ENCODE measurements at regions not wholly inside any gene's neighbourhood (a gene's known extent, or its start where the extent isn't known, plus 50 kb on each side); places are given as distances from the start of the nearest gene placed in this dataset.

DNA sequence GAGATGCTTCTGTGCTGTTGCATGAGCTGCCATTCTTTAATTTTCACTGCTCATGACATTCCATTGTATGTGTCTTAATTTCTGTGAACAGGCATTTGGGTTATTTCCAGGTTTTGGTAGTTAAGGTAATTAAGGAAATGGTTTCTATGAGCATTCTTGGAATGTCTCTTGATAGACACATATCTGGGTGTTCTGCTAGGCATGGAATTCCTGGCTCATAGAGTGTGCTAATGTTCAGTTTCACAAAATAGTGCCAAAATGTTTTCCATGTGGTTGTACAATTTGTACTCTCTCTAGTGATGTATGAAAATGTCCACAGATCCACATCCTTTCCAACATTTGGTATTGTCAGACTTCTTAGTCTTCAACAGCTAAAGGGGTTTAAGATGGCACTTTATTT, 680.9 kb upstream of the SGCG start:
- no peak overlapping the region for H3K27ac ChIP-seq
- intact Hi-C loops (cut with DNase I; ENCODE audit: low total_unique reads) = no loop called here
- no peak for DNase-seq
- H3K4me3 ChIP-seq = no peak overlapping the region
- no peaks in the 10 kb centered on the region for H3K4me1 ChIP-seq
- TF ChIP-seq POLR2A (IDR thresholded peaks at IDR 0.05) = no peak
- TF ChIP-seq, protein P1, sequence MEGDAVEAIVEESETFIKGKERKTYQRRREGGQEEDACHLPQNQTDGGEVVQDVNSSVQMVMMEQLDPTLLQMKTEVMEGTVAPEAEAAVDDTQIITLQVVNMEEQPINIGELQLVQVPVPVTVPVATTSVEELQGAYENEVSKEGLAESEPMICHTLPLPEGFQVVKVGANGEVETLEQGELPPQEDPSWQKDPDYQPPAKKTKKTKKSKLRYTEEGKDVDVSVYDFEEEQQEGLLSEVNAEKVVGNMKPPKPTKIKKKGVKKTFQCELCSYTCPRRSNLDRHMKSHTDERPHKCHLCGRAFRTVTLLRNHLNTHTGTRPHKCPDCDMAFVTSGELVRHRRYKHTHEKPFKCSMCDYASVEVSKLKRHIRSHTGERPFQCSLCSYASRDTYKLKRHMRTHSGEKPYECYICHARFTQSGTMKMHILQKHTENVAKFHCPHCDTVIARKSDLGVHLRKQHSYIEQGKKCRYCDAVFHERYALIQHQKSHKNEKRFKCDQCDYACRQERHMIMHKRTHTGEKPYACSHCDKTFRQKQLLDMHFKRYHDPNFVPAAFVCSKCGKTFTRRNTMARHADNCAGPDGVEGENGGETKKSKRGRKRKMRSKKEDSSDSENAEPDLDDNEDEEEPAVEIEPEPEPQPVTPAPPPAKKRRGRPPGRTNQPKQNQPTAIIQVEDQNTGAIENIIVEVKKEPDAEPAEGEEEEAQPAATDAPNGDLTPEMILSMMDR (IDR thresholded peaks at IDR 0.05) = no peak
- H3K27me3 ChIP-seq = no peaks in the 10 kb centered on the region
- H3K9me3 ChIP-seq = no peaks in the 10 kb centered on the region
- no peaks in the 10 kb centered on the region for H3K36me3 ChIP-seq (ENCODE audit: low read depth, missing control alignments)

DNA sequence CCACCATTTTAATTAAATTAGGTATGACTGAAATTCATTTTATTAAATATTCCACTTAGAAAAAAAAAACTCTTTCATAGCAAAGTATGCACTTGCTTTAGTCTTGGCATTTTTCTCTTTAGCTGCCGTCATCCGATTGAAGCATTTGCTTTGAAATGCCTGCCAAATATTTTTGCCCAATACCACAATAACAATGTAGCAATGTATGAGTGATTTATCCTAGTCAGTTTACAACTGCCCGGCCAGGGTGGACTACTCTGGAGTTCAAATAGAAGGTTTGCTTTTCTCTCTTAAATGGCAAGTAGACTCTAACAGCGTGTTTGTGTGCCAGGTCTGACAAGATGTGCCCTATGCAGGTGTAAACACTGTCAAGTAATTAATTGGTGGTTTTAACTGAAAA, 675.3 kb upstream of the SGCG start:
- Histone ChIP-seq H3K36me3 (ENCODE audit: low read depth, missing control alignments) (no peaks in the 10 kb centered on the region), H3K9me3 (no peaks in the 10 kb centered on the region), H3K4me1 (peaks cover 13% of the 10 kb centered on the region), H3K4me3 (no peak overlapping the region), H3K27ac (no peak overlapping the region), H3K27me3 (no peaks in the 10 kb centered on the region)
- 39 to 47% methylated on average over 4 of the region's 4 CpGs for WGBS, 2 donors
- DNase-seq = peak; percentile 54
- intact Hi-C loops (cut with DNase I; ENCODE audit: low total_unique reads) = no loop called here
- TF ChIP-seq, protein P1 (IDR thresholded peaks at IDR 0.05) = no peak
- TF ChIP-seq POLR2A (IDR thresholded peaks at IDR 0.05) = no peak

DNA sequence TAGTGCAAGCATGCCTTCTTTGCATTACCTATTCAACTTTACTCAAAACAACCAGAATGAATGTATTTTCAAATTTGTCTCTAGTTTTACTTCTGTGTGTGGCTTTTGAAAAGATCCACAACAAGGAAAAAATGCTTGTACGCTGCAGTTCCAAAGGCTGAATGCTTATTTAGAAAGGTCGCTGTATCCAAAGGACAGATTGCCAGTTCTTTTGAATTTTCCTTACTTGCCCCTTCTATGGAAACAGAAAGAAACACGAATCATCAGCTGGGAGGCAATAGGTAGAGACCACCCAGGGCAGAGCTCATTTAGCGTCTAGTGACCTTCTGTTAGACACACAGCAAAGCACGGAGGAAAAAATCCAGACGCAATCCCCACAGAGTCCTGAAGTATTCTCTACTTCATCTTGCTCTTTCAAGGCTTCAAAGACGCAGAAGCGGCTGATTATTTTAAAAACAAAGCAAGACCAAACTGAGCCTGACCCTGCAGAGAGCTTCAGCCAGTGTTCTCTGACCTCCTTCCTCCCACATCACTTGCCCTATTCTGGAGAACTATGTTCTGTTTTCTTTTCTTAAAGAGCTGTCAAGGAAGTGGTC, 674.6 kb upstream of the SGCG start:
- intact Hi-C loops (cut with DNase I; ENCODE audit: low total_unique reads) = no loop called here
- peaks cover 13% of the 10 kb centered on the region for H3K4me1 ChIP-seq
- WGBS, 2 donors = 27 to 40% methylated on average over 8 of the region's 8 CpGs
- no peaks in the 10 kb centered on the region for H3K36me3 ChIP-seq (ENCODE audit: low read depth, missing control alignments)
- DNase-seq = no peak
- H3K27ac ChIP-seq = no peak overlapping the region
- TF ChIP-seq, protein P1 (IDR thresholded peaks at IDR 0.05) = no peak
- no peak for TF ChIP-seq POLR2A (IDR thresholded peaks at IDR 0.05)
- H3K4me3 ChIP-seq = no peak overlapping the region
- H3K9me3 ChIP-seq = no peaks in the 10 kb centered on the region
- no peaks in the 10 kb centered on the region for H3K27me3 ChIP-seq

DNA sequence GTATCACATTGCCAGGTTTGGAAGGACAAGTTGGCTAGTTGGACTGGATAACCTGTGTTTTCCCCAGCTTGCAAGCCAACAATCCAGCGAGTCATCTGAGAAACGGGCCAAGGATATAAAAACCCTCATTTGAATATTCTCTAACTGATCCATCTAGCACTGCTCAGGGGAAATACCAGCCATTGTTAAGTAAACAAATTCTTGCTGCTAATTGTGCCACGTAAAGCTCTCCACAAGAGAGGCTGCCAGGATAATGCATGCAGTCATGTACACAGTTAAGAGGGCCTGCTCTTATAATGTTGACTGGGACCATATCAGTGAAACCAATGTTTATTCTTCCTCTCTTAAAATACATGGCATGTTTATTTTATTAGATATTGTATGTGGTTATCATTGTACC, 663.2 kb upstream of the SGCG start:
- WGBS, 2 donors = 67 to 75% methylated on average over 3 of the region's 3 CpGs
- intact Hi-C loops (cut with DNase I; ENCODE audit: low total_unique reads) = no loop called here
- no peak for TF ChIP-seq POLR2A (IDR thresholded peaks at IDR 0.05)

DNA sequence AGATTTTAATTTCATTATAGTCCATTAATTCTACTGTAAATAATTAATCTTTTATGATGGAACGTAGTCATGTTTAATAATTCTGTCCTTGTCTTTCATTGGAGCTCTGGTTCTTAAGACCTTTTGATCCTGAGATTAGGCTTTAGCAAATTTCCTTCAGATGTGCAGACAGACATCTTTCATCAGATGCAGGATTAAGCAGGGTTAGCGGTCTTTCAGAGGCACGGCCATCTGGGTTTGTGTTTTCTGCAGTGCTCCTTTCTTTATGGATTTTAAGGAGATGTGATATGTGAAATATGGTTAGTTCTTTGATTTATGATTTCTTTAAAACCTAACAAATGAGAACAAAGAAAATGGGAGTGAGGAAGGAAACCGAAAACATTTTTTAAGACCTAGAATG, 643.9 kb upstream of the SGCG start:
- WGBS, 2 donors = 87% methylated on average over 4 of the region's 4 CpGs
- no peak overlapping the region for H3K4me3 ChIP-seq
- no peaks in the 10 kb centered on the region for H3K27me3 ChIP-seq
- H3K4me1 ChIP-seq = no peaks in the 10 kb centered on the region
- no peak for TF ChIP-seq POLR2A (IDR thresholded peaks at IDR 0.05)
- TF ChIP-seq, protein P1 (IDR thresholded peaks at IDR 0.05) = no peak
- no peaks in the 10 kb centered on the region for H3K36me3 ChIP-seq (ENCODE audit: low read depth, missing control alignments)
- H3K27ac ChIP-seq = no peak overlapping the region
- H3K9me3 ChIP-seq = no peaks in the 10 kb centered on the region
- no peak for DNase-seq
- intact Hi-C loops (cut with DNase I; ENCODE audit: low total_unique reads) = no loop called here

More for the DNA sequence above, 663.2 kb upstream of the SGCG start:
- Histone ChIP-seq H3K4me3 (no peak overlapping the region), H3K27ac (no peak overlapping the region), H3K4me1 (no peaks in the 10 kb centered on the region), H3K27me3 (no peaks in the 10 kb centered on the region), H3K36me3 (ENCODE audit: low read depth, missing control alignments) (no peaks in the 10 kb centered on the region), H3K9me3 (no peaks in the 10 kb centered on the region)
- no peak for DNase-seq

Measured in testis (tissue), 2 donors.